ENCODE measurements at regions not wholly inside any gene's neighbourhood (a gene's known extent, or its start where the extent isn't known, plus 50 kb on each side); places are given as distances from the start of the nearest gene placed in this dataset.

DNA sequence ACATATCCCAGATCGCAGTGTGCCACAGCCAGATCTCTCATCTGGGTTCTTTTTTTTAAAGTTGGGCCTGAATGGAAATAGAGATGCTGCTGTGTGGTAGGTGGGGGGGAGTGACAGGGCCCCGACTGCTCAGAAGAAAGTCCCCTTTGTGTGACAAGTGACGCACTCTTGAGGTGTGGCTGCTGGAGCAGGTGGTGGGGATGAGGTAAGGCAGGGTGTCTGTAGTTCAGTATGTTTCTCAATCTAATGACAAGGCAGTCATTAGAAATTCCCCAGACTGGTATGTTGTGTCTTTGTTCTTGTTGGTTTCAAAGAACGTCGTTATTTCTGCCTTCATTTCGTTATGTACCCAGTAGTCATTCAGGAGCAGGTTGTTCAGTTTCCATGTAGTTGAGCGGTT is 128.8 kb upstream of the TACR1 start:
- TF ChIP-seq, protein P1, sequence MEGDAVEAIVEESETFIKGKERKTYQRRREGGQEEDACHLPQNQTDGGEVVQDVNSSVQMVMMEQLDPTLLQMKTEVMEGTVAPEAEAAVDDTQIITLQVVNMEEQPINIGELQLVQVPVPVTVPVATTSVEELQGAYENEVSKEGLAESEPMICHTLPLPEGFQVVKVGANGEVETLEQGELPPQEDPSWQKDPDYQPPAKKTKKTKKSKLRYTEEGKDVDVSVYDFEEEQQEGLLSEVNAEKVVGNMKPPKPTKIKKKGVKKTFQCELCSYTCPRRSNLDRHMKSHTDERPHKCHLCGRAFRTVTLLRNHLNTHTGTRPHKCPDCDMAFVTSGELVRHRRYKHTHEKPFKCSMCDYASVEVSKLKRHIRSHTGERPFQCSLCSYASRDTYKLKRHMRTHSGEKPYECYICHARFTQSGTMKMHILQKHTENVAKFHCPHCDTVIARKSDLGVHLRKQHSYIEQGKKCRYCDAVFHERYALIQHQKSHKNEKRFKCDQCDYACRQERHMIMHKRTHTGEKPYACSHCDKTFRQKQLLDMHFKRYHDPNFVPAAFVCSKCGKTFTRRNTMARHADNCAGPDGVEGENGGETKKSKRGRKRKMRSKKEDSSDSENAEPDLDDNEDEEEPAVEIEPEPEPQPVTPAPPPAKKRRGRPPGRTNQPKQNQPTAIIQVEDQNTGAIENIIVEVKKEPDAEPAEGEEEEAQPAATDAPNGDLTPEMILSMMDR (IDR thresholded peaks at IDR 0.05), result no peak
- TF ChIP-seq USF2 (CRISPR knock-in tag; IDR thresholded peaks at IDR 0.05) (no peak), MXD4 (CRISPR knock-in tag; IDR thresholded peaks at IDR 0.05; ENCODE audit: borderline replicate concordance) (no peak), NFYB (CRISPR knock-in tag; conservative IDR thresholded peaks at IDR 0.05; ENCODE audit: low read depth) (no peak), ATF3 (CRISPR knock-in tag; conservative IDR thresholded peaks at IDR 0.05) (no peak), GTF2I (CRISPR knock-in tag; conservative IDR thresholded peaks at IDR 0.05) (no peak), JUN (CRISPR knock-in tag; IDR thresholded peaks at IDR 0.05) (no peak), ZSCAN18 (CRISPR knock-in tag; IDR thresholded peaks at IDR 0.05) (no peak), NFE2L1 (CRISPR knock-in tag; IDR thresholded peaks at IDR 0.05) (no peak)
- TF ChIP-seq, protein P2, sequence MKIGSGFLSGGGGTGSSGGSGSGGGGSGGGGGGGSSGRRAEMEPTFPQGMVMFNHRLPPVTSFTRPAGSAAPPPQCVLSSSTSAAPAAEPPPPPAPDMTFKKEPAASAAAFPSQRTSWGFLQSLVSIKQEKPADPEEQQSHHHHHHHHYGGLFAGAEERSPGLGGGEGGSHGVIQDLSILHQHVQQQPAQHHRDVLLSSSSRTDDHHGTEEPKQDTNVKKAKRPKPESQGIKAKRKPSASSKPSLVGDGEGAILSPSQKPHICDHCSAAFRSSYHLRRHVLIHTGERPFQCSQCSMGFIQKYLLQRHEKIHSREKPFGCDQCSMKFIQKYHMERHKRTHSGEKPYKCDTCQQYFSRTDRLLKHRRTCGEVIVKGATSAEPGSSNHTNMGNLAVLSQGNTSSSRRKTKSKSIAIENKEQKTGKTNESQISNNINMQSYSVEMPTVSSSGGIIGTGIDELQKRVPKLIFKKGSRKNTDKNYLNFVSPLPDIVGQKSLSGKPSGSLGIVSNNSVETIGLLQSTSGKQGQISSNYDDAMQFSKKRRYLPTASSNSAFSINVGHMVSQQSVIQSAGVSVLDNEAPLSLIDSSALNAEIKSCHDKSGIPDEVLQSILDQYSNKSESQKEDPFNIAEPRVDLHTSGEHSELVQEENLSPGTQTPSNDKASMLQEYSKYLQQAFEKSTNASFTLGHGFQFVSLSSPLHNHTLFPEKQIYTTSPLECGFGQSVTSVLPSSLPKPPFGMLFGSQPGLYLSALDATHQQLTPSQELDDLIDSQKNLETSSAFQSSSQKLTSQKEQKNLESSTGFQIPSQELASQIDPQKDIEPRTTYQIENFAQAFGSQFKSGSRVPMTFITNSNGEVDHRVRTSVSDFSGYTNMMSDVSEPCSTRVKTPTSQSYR (CRISPR knock-in tag; IDR thresholded peaks at IDR 0.05), result no peak
- TF ChIP-seq, protein P3, sequence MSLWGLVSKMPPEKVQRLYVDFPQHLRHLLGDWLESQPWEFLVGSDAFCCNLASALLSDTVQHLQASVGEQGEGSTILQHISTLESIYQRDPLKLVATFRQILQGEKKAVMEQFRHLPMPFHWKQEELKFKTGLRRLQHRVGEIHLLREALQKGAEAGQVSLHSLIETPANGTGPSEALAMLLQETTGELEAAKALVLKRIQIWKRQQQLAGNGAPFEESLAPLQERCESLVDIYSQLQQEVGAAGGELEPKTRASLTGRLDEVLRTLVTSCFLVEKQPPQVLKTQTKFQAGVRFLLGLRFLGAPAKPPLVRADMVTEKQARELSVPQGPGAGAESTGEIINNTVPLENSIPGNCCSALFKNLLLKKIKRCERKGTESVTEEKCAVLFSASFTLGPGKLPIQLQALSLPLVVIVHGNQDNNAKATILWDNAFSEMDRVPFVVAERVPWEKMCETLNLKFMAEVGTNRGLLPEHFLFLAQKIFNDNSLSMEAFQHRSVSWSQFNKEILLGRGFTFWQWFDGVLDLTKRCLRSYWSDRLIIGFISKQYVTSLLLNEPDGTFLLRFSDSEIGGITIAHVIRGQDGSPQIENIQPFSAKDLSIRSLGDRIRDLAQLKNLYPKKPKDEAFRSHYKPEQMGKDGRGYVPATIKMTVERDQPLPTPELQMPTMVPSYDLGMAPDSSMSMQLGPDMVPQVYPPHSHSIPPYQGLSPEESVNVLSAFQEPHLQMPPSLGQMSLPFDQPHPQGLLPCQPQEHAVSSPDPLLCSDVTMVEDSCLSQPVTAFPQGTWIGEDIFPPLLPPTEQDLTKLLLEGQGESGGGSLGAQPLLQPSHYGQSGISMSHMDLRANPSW (CRISPR knock-in tag; conservative IDR thresholded peaks at IDR 0.05; ENCODE audit: low read depth), result no peak
- TF ChIP-seq, protein P4, sequence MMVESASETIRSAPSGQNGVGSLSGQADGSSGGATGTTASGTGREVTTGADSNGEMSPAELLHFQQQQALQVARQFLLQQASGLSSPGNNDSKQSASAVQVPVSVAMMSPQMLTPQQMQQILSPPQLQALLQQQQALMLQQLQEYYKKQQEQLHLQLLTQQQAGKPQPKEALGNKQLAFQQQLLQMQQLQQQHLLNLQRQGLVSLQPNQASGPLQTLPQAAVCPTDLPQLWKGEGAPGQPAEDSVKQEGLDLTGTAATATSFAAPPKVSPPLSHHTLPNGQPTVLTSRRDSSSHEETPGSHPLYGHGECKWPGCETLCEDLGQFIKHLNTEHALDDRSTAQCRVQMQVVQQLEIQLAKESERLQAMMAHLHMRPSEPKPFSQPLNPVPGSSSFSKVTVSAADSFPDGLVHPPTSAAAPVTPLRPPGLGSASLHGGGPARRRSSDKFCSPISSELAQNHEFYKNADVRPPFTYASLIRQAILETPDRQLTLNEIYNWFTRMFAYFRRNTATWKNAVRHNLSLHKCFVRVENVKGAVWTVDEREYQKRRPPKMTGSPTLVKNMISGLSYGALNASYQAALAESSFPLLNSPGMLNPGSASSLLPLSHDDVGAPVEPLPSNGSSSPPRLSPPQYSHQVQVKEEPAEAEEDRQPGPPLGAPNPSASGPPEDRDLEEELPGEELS (CRISPR knock-in tag; IDR thresholded peaks at IDR 0.05), result no peak
